HG03378 (cell line): ENCODE measurements at regions not wholly inside any gene's neighbourhood (a gene's known extent, or its start where the extent isn't known, plus 50 kb on each side); places are given as distances from the start of the nearest gene placed in this dataset.
A peak's percentile ranks its signal among the peaks of the same experiment; 100 is the strongest.
"Not testable (repeated sequence)": the region's sequence is repeated elsewhere in the genome, so short reads cannot be mapped to it uniquely, and the experiment has no call there.

Experiments used
- ATAC-seq: cut with Tn5 transposase; IDR thresholded peaks from one replicate; pipeline ENCODE4 v1.9.1; 2021; ENCODE audit warnings: mild to moderate bottlenecking, moderate library complexity; ENCODE audit not compliant: unreplicated experiment

GRCh38 chr13:79190932-79191331, 215.1 kb downstream of the RBM26 start:
- peak; percentile 32 for ATAC-seq

DNA sequence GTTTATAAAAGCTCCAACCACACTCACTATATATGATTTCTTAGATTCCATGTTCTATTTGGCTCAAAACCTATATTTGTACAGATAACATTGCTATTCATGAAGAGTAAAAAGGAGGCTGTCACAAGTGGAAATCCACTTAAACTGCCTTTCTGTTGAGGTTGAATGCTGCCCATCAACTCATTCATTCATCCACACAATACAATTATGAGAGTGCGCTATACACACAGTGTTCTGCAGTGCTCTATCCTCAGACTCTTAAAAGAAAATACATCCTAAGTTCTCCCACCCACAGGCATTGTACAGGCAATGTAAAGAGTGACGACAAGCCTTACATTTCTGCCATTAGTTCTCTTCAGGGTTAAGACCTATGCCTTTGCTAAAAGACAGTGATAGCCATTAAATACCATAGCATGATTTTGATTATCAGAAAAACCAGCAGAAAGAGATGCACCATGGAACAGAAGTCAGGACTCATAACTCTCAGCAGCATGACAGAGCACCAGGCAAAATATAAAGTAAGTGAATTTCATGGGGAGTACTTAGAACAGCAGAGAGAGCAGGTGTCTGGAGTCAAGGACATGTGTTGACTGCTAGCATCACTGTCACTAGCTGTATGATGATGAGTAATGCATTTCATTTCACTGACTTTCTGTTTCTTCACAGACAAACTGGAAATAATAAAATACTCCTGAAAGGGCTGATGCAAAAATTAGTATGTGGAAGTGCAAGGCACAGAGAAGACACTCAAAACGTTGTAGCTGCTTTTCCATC, 218.0 kb downstream of the RBM26 start:
- no peak for ATAC-seq

DNA sequence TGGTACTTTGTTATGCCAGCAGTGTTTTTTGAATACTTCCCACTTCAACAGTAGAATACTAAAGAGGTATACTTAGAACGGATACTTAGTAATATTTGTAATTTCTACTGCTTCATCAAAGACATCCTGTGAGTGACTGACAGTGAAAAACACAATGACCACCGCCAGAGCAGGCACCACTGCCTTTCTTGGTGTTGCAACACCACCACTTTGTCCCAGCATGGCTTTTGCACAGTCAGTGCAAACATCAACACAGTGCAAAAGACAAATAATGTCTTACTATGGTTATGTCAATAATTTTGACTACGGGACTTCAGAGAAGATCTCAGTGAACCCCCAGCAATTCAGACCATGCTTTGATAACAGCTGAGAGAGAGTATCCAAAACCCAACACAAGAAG, 220.5 kb downstream of the RBM26 start:
- no peak for ATAC-seq

DNA sequence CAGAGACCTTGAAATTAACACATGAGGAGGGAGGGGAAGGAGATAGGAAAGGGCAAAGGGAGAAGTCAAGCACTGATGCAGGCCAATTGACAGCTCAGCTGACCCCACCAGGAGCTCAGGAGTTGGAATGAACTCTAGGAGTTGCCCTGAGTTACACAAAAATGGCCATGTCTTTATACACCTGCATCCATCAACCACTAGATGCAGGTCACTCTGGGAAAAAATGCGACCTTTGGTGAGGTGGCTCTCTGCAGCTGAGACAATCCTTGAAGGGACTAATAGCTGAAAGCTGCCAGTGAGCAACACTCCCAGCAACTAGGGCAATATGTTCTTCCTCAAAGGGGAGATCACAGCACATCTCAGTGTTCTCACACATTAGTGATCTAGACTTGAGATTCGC, 222.8 kb downstream of the RBM26 start:
- ATAC-seq: no peak

DNA sequence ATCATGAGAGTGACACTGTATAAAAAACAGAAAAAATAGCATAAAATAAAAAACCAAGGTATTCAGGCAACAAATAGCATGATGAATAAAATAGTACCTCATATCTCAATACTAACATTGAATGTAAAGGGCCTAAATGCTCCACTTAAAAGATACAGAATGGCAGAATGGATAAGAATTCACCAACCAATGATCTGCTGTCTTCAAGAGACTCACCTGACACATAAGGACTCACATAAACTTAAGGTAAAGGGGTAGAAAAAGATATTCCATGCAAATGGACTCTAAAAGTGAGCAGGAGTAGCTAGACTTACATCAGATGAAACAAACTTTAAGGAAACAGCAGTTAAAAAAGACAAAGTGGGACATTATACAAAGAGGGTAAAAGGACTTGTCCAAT, 232.4 kb downstream of the RBM26 start:
- ATAC-seq: not testable (repeated sequence)

GRCh38 chr13:79172924-79173323, 233.1 kb downstream of the RBM26 start:
- ATAC-seq: not testable (repeated sequence)

GRCh38 chr13:79171141-79172061, 234.7 kb downstream of the RBM26 start:
- no peak for ATAC-seq

DNA sequence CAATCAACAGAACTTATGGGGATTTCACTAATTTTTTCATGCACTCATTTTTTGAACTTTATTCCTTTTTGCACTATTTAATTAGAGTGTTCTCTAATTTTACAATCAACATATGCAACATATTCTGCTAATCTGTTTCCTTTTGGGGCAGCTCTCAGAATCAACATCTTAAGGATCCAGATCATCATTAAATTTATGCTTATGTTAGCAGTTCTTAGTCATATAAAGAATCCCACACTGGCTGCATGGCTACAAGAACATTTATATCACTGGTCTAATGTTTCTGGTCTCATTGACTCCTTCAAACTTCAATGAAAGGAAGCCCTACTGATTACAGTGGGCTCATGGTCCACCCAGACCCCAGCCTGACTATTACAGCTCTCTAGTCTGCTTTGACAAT, 245.2 kb downstream of the RBM26 start:
- ATAC-seq: no peak

GRCh38 chr13:79155883-79156282, 250.2 kb downstream of the RBM26 start:
- no peak for ATAC-seq

DNA sequence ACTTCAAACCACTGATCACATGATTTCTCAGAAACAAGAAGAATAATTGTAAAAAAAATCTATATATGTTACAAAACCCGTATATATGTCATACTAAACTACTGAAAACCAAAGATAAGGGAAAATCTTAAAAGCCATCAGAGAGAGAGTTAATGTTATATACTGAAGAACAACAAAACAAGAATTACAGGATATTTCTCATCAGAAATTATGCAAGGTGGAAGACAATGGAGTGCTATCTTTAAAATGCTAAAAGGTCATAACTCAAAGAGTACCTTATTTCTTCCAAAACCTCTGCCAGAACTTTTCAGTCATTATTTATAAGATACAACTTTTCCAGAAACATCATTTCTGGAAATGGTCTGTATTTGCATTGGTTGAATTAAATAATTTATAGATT, 256.8 kb downstream of the RBM26 start:
- no peak for ATAC-seq

DNA sequence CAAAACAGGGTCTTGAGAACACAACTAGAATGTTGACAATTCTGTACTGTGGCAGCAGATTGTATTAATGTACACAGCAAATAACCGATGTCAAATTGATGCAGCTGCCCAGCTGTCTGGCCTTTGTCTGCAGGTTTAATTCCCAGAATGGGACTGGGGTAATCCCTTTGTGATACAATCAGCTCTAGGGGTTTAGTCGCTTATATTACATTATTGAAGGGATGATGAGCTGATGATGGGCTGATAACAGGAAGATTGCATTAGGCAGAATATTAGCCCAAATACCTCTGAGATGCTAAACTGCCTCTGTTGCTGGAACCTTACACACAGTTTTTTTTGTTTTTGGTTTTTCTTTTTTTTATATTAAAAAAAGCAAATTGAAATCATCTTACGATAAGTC, 265.0 kb downstream of the RBM26 start:
- ATAC-seq: no peak

DNA sequence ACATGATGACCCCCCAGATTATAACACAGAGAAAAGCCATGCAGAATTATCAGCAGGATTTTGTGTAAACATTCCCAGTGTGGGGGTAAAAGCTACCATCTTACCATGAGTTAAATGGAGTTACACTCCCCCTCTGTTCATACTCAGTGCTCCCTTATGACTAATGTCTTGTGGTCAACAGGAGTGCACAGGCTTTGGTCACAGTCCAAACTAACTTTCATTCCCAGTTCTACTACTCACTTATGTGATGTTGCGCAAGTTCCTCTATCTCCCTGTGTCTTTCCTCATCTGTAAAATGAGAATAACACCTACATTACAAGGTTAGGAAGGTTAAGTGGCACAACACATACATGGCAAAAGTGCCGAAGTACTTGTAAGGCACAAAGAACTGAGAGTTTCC, 277.9 kb downstream of the RBM26 start:
- no peak for ATAC-seq

DNA sequence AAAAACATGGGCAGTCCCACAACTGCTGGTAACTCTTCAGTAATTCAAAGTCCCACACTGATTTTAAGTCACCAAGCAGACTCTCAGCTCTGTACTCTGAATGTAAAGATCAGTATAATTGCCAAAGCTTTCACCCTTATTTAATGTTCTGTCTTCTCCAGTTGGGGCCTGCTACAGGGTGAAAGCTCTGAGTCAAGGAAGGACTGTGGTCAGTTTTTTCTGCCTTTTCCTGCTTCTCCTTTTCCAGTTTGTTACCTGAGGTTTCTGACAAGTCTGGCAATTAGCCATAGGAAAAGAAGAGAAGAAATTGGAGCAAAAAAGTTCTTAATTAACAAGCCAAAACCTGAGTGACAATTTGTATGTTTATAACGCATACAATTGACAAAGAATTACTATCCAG, 279.3 kb downstream of the RBM26 start:
- ATAC-seq: no peak

DNA sequence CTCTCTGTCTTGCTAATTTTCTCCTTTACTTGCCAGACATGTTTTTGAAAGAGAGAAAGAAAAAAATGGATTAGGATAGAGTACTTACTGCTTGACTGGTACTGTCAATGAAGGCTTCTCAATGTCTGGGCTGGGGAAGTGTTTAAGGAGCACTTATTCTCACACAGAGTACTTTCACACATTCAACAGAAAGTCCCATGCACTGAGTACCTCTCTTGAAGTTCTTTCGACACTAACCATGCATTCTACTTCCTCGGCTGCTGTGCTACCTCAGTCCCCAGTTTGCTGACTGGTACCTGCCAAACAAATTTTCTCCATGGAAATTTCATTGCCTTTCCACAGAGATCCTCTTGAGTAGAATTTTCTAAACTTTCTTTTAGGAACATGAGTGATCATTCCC, 281.9 kb downstream of the RBM26 start:
- no peak for ATAC-seq

- no peak for ATAC-seq
These were observed 284.8 kb downstream of the RBM26 start for GRCh38 chr13:79121286-79121685.

GRCh38 chr13:79119578-79120107, 286.4 kb downstream of the RBM26 start:
- ATAC-seq: no peak

GRCh38 chr13:79112016-79112415, 294.0 kb downstream of the RBM26 start:
- ATAC-seq: no peak

- peak; percentile 84 for ATAC-seq
These were observed 297.0 kb downstream of the RBM26 start for GRCh38 chr13:79108914-79109643.

DNA sequence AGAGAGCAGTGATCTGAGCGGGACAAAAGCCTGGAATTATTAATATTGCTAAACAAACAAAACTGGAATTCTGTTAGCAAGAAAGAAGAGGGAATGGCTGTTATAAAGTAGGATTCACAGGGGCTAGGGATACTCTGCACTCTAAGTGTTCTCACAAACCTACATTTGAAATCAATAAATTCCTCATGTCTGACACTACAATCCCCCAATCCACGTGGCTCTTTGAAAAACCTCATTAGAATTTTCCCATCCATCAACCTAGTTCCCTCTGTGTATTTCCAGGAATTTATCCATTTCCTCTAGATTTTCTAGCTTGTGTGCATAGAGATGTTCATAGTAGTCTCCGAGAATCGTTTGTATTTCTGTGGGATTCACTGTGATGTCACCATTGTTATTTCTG, 307.5 kb downstream of the RBM26 start:
- no peak for ATAC-seq

GRCh38 chr13:79097201-79097600, 308.9 kb downstream of the RBM26 start:
- no peak for ATAC-seq

DNA sequence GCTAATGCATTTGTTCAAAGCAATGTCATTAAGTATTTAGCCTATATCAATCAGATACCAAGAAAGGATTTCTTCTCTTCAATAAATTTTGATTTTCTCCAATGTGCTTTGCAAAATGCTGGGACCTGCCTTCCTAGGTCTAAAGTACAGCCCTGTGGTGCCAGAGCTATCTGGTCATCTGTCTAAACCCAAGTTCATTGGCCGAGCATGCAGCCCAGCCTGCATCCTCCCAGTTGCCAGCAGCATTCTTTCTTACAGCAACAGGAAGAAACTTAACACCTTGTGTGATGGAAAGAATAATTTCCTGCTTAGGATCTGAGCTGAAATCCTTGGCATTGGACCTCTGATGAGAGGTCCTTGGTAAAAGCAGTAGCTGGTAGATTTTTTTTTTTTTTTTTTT, 310.0 kb downstream of the RBM26 start:
- ATAC-seq: no peak
